ENCODE measurements at regions not wholly inside any gene's neighbourhood (a gene's known extent, or its start where the extent isn't known, plus 50 kb on each side); places are given as distances from the start of the nearest gene placed in this dataset.
A peak's percentile ranks its signal among the peaks of the same experiment; 100 is the strongest.
"Not testable (repeated sequence)": the region's sequence is repeated elsewhere in the genome, so short reads cannot be mapped to it uniquely, and the experiment has no call there.

GRCh38 chr6:84581494-84582259 lies 182.7 kb downstream of the TBX18 start:
- DNase-seq (ENCODE audit: low read depth), result peak; percentile 78

- DNase-seq (ENCODE audit: low read depth), result no peak
Measured at GRCh38 chr6:84579404-84579803, 185.0 kb downstream of the TBX18 start.

DNA sequence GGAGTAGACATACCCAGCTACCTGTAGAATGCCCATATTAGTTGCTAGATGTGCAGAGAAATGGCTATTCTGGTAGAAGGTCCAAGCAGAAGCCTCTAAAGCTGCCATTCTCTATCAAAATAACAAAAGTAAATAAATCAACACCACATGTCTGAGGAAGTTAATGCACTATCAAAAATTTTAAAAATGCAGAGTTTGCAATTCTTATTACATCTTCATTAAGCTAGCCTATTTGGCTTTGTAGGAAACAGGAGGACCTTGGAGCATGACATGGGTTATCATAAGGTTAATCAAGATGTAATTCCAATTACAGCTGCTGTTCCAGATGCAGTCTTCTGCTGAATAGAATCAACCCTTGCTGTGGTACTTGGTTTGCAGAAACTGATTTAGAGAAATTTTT lies 188.4 kb downstream of the TBX18 start:
- no peak for DNase-seq (ENCODE audit: low read depth)

DNA sequence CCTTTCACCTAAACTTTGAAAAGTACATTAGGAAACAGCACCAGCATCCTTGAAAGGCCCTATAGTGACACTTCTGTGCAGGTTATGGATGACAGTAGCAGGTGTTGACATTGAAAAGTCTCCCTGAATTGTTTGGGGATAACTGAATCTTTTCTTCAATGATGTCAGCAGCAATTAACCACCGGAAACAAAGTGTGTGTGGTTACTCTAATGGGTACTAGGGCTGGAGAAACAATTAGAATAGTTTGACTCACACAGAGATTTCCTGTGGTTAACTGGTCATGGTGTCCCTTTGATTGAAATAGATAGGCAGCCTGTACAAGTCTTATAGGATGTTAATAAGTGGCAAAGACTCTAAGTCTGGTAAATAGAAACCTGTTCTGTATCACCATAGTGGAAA lies 189.1 kb downstream of the TBX18 start:
- peak; percentile 31 for DNase-seq (ENCODE audit: low read depth)

DNA sequence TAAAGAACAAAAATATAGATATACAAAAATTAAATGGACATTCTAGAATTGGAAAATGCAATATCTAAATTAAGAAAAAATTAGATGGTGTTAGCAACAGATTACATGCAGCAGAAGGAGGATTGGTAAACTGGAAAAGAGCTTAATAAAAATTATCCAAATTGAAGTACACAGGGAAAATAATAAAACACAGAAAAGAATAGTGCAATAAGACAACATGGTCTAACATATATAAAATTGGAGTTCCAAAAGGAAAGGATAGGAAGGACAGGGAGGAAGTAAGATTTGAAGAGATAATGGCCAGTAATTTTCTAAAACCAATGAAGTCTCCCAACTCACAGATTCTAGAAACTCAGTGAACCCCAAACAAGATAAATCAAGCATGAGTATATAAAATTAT lies 194.5 kb downstream of the TBX18 start:
- no peak for DNase-seq (ENCODE audit: low read depth)

DNA sequence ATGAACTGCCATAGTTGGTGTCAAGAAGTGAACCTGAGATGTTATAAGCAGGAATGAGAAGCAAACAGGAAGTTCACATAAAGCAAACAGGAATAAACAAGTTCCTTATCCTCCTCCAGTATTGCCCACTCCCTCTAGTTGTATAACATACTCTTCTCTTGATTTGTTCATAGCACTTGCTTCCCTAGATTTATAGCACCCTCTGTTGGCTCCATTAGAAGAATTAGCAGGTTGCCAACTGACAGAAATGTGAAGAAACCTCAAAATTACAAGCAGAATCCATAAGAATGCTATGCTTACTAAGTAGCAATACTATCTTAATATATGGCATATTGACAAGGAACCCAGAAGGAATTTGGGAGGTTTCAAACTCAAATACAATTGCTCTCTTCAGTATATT lies 195.4 kb downstream of the TBX18 start:
- no peak for DNase-seq (ENCODE audit: low read depth)

- not testable (repeated sequence) for DNase-seq (ENCODE audit: low read depth)
Measured at GRCh38 chr6:84565718-84566117, 198.7 kb downstream of the TBX18 start.

DNA sequence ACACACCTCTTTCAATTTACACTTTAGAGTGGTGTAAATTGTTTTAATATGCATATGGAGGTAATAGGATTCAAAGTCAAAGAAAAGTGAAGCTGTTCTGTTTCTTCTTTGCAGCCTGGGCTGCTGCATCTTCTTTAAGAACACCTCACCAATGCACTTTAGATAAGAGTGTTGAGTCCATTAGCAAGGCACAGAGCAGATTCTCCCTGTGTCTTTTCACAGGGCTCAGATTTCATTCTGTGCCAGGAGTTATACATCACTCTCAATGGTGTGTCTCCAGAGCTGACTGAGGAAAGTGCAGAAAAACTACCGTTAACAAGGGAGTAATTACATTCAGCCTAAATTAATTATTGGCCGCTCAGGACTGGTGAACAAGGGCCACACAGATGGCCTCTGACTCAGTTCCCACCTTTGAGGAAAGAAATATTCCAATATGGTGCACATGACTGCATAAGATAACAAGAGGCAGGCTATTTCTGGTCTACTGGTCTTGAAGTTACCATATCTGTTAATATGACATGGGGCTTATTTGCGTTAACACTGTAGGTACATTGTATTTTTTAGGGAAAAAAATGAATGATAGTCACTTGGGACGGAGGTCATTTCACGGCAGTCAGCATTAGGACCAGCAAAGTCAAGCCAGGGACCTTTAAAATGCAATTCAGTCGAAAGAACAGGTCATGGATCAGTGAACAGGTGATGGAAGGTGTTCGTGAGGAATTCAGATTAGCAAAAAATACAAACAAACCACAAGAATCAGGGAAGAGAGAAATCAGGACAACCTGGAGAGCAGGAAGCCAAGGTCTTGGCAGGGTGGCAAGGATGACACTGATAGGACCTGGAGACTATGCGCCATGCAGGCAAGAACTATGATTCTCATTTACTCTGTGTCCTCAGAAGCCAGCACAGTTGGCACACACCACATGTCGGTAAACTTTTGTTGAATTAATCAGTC lies 203.7 kb downstream of the TBX18 start:
- no peak for DNase-seq (ENCODE audit: low read depth)

DNA sequence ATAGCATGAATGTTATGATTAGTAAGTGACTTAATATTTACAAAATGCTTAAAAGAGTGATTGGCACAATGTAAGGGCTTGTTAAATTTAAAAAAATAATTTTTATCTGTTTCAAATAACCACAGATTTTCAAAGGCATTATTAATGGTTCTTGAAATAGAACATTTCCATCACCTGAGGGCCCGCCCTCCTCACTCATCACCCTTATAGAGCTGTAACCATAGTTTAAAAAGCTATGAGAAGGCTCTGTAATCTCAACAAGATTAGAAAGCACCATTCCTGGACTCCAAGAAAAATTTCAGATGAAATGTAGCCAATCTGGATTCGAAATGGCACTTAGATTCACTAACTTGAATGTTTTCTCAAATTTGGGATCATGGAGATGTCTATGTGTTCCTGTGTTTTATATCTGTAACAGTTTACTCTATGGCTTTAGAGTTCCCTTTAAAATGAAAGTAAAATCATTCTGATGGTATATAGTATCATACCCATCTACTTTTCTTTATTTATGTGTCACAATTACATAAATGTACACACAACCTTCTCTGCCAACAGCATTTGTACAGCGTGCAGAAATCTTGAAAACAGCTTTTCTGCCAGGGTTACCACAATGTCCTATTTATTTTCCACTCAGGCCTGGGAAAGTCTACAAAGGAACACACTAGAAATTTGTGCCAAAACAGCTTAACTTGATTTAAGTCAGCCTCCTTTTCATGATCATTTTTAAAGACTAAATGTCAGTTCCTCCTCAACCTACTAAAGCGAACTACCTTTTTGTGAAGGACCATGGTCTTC lies 207.7 kb downstream of the TBX18 start:
- DNase-seq (ENCODE audit: low read depth), result no peak

DNA sequence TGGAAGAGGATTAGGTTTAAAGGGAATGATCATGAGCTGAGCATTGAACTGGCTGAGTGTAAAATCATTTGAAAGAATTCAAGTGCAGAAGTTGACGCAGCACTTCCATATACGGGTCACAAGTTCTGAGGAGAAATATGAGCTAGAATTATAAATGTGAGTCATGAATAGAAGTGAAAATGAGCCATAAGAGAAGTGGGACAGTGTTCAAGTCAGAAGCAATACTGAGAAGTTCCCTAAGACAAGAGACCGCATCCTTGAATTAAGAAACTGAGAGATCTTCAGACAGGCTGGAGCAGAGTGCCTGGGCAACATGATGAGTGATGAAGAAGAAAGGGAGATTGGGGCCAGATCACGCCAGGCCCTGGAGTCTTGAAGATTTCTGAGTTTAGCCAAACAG lies 209.7 kb downstream of the TBX18 start:
- no peak for DNase-seq (ENCODE audit: low read depth)

DNA sequence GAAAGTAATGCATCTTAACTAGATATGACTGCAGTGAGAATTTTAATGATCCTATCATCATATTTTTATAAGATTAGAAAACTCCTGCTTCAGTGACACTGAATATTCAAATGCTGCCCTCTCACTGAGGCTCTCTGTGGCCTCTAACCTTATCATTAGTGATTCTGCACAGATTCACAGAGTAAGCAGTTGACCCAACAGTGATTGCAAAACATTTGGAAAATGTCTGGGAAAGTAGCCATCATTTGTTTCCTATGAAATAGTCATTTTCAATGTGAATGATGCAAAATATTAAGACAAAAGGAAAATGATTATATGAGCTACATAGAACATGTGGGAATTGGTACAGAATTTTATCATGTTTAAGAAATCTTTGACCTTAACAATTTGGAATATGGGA lies 210.3 kb downstream of the TBX18 start:
- DNase-seq (ENCODE audit: low read depth), result no peak

- no peak for DNase-seq (ENCODE audit: low read depth)
Measured at GRCh38 chr6:84553527-84553926, 210.9 kb downstream of the TBX18 start.

DNA sequence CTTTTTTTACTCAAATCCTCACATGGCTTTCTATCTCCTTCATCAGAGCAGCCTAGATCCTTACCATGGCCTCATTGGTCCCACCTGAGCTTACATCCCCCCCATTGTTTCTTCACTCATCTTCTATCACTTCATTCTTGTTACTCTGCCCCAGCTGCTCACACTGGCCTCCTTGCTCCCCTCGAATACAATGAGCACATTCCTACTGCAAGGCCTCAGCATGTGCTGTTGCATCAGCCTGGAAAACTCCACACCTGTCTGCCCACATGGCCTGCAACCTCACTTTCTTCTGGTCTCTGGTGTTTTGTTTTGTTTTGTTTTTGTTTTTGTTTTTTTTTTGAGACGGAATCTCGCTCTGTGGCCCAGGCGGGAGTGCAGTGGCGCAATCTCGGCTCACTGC lies 212.6 kb downstream of the TBX18 start:
- DNase-seq (ENCODE audit: low read depth), result no peak

DNA sequence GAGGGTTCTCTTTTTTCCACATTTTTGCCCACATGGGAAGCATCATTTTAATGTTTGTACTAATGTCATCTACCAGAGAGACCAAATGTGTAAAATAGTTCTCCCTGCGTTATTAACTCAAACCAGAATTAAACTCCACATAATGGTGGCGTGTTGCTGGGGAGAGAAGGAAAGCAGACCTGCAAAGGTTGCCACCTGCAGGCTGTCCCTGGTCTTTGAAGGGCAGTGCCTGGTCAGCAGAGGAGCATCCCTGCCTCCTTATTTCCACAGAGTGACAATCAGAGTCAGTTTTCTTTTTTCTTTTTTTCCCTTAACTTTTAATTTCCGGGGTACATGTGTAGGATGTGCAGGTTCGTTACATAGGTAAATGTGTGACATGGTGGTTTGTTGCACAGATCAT lies 214.5 kb downstream of the TBX18 start:
- DNase-seq (ENCODE audit: low read depth), result no peak

DNA sequence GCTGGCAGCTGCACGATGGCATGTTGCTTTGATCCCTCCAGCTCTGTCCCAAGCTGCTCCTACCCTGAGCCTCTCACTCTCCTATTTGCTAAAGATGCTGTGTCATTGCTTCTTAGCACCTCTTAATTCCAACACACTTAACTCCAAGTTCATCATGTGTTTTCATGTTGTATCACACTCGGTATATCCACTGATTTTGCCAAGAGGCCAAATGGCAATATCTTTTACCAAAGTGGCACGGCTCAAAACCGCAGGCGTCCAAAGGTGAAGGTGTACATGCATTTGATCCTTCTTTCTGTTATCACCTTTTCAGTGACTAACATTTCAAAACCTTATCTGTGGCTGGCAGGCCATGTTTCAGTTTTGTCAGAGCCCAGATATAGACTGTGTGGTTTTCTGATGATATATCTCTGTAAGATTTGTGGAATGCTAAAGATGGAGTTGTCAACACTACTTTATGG lies 217.0 kb downstream of the TBX18 start:
- DNase-seq (ENCODE audit: low read depth), result no peak

DNA sequence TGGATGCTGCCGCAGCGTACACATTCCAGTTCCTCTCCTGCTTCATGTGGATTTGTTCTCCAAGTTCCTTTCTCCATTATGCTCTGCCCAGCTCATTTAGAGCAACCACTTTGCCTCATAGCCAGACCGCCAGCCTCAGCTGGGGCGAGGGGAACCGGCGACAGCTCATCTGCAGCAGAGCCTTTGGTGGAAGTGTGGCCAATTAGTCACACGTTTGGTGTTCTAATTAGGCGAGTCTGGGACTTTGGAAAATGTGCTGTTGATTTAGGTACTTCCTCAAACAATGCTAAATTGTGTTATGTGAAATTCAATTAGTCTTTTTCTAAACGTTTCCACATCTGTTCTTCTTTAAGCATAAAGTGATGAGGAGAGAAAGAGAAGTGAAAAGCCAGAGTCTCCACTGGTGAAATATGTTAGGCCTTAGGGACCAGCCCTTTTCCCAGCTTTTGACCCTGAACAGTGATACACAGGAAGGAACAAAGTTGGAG lies 217.9 kb downstream of the TBX18 start:
- no peak for DNase-seq (ENCODE audit: low read depth)

- DNase-seq (ENCODE audit: low read depth), result no peak
Measured at GRCh38 chr6:84539122-84539856, 225.1 kb downstream of the TBX18 start.

DNA sequence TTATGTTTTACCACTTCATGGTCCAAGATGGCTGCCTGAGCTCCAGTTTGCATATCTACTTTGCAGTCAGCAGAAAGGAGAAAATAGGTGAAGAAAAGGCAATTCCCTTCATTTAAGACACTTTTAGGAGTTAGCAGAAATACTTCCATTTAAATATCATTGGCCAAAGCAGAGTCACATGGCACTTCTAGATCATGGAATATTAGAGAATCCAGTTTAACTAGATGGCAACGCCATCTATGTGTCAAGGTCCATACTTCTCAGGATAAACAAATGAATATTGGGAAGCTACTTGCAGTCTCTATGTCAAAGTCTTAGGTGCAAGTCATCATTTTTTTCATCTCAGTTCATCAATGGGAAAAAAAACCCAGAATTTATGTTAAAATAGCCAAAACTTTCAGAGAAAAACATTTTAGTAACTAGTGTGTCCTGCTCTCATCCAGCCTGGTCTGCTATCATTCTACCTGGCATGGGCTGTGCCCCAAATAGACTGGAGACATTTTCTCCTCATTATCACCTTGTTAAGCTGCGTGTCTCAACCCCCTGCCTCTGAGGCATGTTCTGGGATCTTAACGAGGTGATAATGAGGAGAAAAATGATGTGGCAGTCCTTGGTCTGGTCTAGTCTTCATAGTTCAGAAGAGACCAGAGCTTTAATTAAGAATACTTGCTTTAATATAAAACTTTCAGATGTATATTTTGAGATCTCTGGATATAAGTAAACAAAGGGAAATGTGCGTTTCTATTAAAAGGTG lies 227.3 kb downstream of the TBX18 start:
- DNase-seq (ENCODE audit: low read depth), result no peak

DNA sequence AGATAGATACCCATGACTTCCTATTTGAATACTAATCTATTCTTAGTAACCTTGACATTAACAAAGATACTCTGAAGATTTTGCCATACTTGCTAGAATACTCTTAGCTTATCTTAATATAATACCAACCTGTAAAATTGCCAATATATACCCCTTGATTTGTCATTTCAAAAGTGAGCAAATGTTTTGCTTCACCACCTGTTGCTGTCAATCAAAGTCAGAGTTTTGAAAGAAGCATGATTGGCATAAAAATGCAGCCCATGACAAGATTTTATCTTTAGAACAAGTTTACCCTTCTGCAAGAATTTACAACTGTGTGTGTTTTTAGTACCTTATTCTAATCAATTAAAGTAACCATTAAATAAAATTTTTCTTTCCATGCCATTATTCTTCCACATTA lies 236.2 kb downstream of the TBX18 start:
- DNase-seq (ENCODE audit: low read depth), result no peak

DNA sequence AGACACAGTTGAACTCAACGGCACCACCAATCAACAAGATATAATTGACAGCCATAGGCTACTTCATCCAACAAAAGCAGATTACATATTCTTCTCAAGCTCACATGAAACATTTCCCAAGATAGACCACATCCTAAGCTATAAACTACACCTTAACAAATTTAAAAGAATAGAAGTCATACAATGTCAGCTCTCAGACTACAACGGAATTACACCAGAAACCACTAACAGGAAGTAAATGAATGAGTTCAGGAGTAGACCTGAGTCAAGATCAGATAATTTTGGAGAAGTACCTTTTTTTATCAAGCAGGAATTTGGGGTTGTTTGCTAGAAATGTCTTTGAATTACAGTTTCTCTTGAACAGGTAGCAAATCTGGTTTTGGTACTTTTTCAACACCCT lies 237.8 kb downstream of the TBX18 start:
- DNase-seq (ENCODE audit: low read depth), result no peak

GRCh38 chr6:84525907-84526306 lies 238.5 kb downstream of the TBX18 start:
- DNase-seq (ENCODE audit: low read depth), result no peak
